GM06990 (cell line): ENCODE measurements at regions not wholly inside any gene's neighbourhood (a gene's known extent, or its start where the extent isn't known, plus 50 kb on each side); places are given as distances from the start of the nearest gene placed in this dataset.

Experiments used
- DNase-seq: peaks from one replicate; pipeline ENCODE4 v3.0.0-alpha.2; 2011; ENCODE audit not compliant: insufficient read length; ENCODE audit errors: extremely low read depth
- H3K27me3 ChIP-seq: replicated peaks from 2 replicates; pipeline ENCODE4 v1.6.0; 2011; ENCODE audit warnings: low read length; ENCODE audit not compliant: control insufficient read depth, insufficient read depth
- H3K36me3 ChIP-seq: 2 replicates; pipeline ENCODE4 v1.5.1; 2011; ENCODE audit warnings: low read length; ENCODE audit not compliant: control insufficient read depth, insufficient read depth
- H3K4me3 ChIP-seq: replicated peaks from 2 replicates; pipeline ENCODE4 v1.5.1; 2011; ENCODE audit warnings: low read depth, mild to moderate bottlenecking, control low read depth, low read length
- CTCF ChIP-seq: IDR thresholded peaks from 2 replicates; pipeline ENCODE4 v1.5.1; 2011; ENCODE audit warnings: low read length, control low read depth, mild to moderate bottlenecking, inconsistent platforms; ENCODE audit not compliant: insufficient read depth, poor library complexity, severe bottlenecking

GRCh38 chr5:124478264-124478663 lies 268.2 kb downstream of the ZNF608 start:
- DNase-seq, result no peak
- no peak for TF ChIP-seq CTCF
- Histone ChIP-seq H3K27me3 (no peaks in the 10 kb centered on the region), H3K4me3 (no peak overlapping the region), H3K36me3 (no peaks in the 10 kb centered on the region)

GRCh38 chr5:124477577-124477976 lies 268.9 kb downstream of the ZNF608 start:
- Histone ChIP-seq H3K4me3 (no peak overlapping the region), H3K36me3 (no peaks in the 10 kb centered on the region), H3K27me3 (no peaks in the 10 kb centered on the region)
- no peak for TF ChIP-seq CTCF
- DNase-seq, result no peak

GRCh38 chr5:124477062-124477461 lies 269.4 kb downstream of the ZNF608 start:
- no peak overlapping the region for H3K4me3 ChIP-seq
- DNase-seq, result no peak
- H3K36me3 ChIP-seq, result no peaks in the 10 kb centered on the region
- H3K27me3 ChIP-seq, result no peaks in the 10 kb centered on the region
- TF ChIP-seq CTCF, result no peak

GRCh38 chr5:124474528-124475215 lies 271.8 kb downstream of the ZNF608 start:
- H3K36me3 ChIP-seq, result no peaks in the 10 kb centered on the region
- no peak overlapping the region for H3K4me3 ChIP-seq
- no peak for TF ChIP-seq CTCF
- no peaks in the 10 kb centered on the region for H3K27me3 ChIP-seq
- DNase-seq, result no peak

GRCh38 chr5:124468671-124469411 lies 277.6 kb downstream of the ZNF608 start:
- H3K36me3 ChIP-seq, result no peaks in the 10 kb centered on the region
- DNase-seq, result no peak
- no peak for TF ChIP-seq CTCF
- no peak overlapping the region for H3K4me3 ChIP-seq
- H3K27me3 ChIP-seq, result no peaks in the 10 kb centered on the region
